SU-DHL-6 (cell line): ENCODE measurements at regions not wholly inside any gene's neighbourhood (a gene's known extent, or its start where the extent isn't known, plus 50 kb on each side); places are given as distances from the start of the nearest gene placed in this dataset.

Experiments
- EZH2phosphoT487 ChIP-seq: fragments of 200-600 bp; sonication (generic), shearing (Covaris generic); conservative IDR thresholded peaks from 2 replicates; pipeline ENCODE4 v1.6.1; 2018; ENCODE audit warnings: mild to moderate bottlenecking, antibody characterized with exemption, low read length, moderate library complexity, mixed read lengths
- TF ChIP-seq, protein P1 (sequence below): fragments of 200-600 bp; sonication (generic); IDR thresholded peaks from one replicate; pipeline ENCODE4 v1.5.1; 2017; ENCODE audit warnings: antibody characterized with exemption, mild to moderate bottlenecking, low read length, moderate library complexity; ENCODE audit not compliant: insufficient read depth, poor library complexity, severe bottlenecking

- TF ChIP-seq, protein P1, sequence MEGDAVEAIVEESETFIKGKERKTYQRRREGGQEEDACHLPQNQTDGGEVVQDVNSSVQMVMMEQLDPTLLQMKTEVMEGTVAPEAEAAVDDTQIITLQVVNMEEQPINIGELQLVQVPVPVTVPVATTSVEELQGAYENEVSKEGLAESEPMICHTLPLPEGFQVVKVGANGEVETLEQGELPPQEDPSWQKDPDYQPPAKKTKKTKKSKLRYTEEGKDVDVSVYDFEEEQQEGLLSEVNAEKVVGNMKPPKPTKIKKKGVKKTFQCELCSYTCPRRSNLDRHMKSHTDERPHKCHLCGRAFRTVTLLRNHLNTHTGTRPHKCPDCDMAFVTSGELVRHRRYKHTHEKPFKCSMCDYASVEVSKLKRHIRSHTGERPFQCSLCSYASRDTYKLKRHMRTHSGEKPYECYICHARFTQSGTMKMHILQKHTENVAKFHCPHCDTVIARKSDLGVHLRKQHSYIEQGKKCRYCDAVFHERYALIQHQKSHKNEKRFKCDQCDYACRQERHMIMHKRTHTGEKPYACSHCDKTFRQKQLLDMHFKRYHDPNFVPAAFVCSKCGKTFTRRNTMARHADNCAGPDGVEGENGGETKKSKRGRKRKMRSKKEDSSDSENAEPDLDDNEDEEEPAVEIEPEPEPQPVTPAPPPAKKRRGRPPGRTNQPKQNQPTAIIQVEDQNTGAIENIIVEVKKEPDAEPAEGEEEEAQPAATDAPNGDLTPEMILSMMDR = no peak
- no peak for TF ChIP-seq EZH2phosphoT487
Measured at GRCh38 chr5:130705368-130705767, 459.7 kb downstream of the HINT1 start.
